IMR-90 (cell line): ENCODE measurements at regions not wholly inside any gene's neighbourhood (a gene's known extent, or its start where the extent isn't known, plus 50 kb on each side); places are given as distances from the start of the nearest gene placed in this dataset.

Experiments
- BHLHE40 ChIP-seq: fragments of 150-350 bp; IDR thresholded peaks from 2 replicates; pipeline ENCODE4 v1.6.1; 2016; ENCODE audit warnings: mild to moderate bottlenecking, low read depth, low read length
- CEBPB ChIP-seq: IDR thresholded peaks from 2 replicates; pipeline ENCODE4 v1.6.1; 2012; ENCODE audit warnings: low read depth, low read length, improper control_type of control experiment
- CHD1 ChIP-seq: IDR thresholded peaks from 2 replicates; pipeline ENCODE4 v1.6.1; 2012; ENCODE audit warnings: low read depth, low read length, improper control_type of control experiment
- MAFK ChIP-seq: IDR thresholded peaks from 2 replicates; pipeline ENCODE4 v1.6.1; 2012; ENCODE audit warnings: low read depth, low read length, improper control_type of control experiment
- MAZ ChIP-seq: IDR thresholded peaks from 2 replicates; pipeline ENCODE4 v1.6.1; 2012; ENCODE audit warnings: low read depth, mild to moderate bottlenecking, low read length, improper control_type of control experiment, moderate library complexity, borderline replicate concordance
- MXI1 ChIP-seq: IDR thresholded peaks from 2 replicates; pipeline ENCODE4 v1.6.1; 2012; ENCODE audit warnings: low read depth, mild to moderate bottlenecking, low read length, moderate library complexity, borderline replicate concordance
- POLR2A ChIP-seq: IDR thresholded peaks from 2 replicates; pipeline ENCODE4 v1.6.1; 2012; ENCODE audit warnings: mild to moderate bottlenecking, low read depth, low read length
- RAD21 ChIP-seq: IDR thresholded peaks from 2 replicates; pipeline ENCODE4 v1.6.1; 2012; ENCODE audit warnings: low read length, improper control_type of control experiment
- RCOR1 ChIP-seq: IDR thresholded peaks from 2 replicates; pipeline ENCODE4 v1.6.1; 2012; ENCODE audit warnings: mild to moderate bottlenecking, low read length, improper control_type of control experiment; ENCODE audit not compliant: insufficient replicate concordance
- RFX5 ChIP-seq: IDR thresholded peaks from 2 replicates; pipeline ENCODE4 v1.8.0; 2012; ENCODE audit warnings: low read depth, mild to moderate bottlenecking, low read length, moderate library complexity
- SMC3 ChIP-seq: fragments of 150-350 bp; IDR thresholded peaks from 2 replicates; pipeline ENCODE4 v1.6.1; 2016; ENCODE audit warnings: low read depth, mild to moderate bottlenecking, antibody characterized with exemption, low read length, moderate library complexity
- TF ChIP-seq, protein P1 (sequence below): conservative IDR thresholded peaks from 2 replicates; pipeline ENCODE4 v1.5.1; 2012; ENCODE audit warnings: mild to moderate bottlenecking, low read depth, low read length, improper control_type of control experiment
- TF ChIP-seq, protein P2 (sequence below): fragments of 150-350 bp; IDR thresholded peaks from 2 replicates; pipeline ENCODE4 v1.6.1; 2017; ENCODE audit warnings: mild to moderate bottlenecking, antibody characterized with exemption, low read length, low read depth
- TF ChIP-seq, protein P3 (sequence below): fragments of 150-350 bp; IDR thresholded peaks from 2 replicates; pipeline ENCODE4 v1.6.1; 2016; ENCODE audit warnings: low read depth, mild to moderate bottlenecking, low read length, moderate library complexity, borderline replicate concordance

DNA sequence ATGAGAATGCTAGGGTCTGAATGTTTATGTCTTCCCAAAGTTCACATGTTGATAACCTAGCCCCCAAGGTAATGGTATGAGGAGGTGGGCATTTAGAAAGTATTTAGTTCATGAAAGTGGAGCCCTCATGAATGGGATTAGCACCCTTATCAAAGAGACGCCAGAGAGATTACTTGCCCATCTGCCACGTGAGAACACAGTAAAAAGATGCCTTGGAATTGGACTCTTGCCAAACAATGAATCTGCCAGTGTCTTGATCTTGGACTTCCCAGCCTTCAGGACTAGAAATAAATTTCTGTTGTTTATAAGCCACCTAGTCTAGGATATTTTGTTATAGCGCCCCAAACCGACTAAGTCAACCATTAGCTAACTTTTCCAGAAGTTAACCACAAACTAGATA lies 92.0 kb upstream of the SLC38A4 start:
- TF ChIP-seq, protein P1, sequence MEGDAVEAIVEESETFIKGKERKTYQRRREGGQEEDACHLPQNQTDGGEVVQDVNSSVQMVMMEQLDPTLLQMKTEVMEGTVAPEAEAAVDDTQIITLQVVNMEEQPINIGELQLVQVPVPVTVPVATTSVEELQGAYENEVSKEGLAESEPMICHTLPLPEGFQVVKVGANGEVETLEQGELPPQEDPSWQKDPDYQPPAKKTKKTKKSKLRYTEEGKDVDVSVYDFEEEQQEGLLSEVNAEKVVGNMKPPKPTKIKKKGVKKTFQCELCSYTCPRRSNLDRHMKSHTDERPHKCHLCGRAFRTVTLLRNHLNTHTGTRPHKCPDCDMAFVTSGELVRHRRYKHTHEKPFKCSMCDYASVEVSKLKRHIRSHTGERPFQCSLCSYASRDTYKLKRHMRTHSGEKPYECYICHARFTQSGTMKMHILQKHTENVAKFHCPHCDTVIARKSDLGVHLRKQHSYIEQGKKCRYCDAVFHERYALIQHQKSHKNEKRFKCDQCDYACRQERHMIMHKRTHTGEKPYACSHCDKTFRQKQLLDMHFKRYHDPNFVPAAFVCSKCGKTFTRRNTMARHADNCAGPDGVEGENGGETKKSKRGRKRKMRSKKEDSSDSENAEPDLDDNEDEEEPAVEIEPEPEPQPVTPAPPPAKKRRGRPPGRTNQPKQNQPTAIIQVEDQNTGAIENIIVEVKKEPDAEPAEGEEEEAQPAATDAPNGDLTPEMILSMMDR = no peak
- TF ChIP-seq POLR2A (no peak), MXI1 (no peak), MAZ (no peak), CEBPB (no peak), RAD21 (no peak), MAFK (no peak), CHD1 (no peak), RCOR1 (no peak), RFX5 (no peak), BHLHE40 (no peak), SMC3 (no peak)
- TF ChIP-seq, protein P2, sequence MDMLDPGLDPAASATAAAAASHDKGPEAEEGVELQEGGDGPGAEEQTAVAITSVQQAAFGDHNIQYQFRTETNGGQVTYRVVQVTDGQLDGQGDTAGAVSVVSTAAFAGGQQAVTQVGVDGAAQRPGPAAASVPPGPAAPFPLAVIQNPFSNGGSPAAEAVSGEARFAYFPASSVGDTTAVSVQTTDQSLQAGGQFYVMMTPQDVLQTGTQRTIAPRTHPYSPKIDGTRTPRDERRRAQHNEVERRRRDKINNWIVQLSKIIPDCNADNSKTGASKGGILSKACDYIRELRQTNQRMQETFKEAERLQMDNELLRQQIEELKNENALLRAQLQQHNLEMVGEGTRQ = no peak
- TF ChIP-seq, protein P3, sequence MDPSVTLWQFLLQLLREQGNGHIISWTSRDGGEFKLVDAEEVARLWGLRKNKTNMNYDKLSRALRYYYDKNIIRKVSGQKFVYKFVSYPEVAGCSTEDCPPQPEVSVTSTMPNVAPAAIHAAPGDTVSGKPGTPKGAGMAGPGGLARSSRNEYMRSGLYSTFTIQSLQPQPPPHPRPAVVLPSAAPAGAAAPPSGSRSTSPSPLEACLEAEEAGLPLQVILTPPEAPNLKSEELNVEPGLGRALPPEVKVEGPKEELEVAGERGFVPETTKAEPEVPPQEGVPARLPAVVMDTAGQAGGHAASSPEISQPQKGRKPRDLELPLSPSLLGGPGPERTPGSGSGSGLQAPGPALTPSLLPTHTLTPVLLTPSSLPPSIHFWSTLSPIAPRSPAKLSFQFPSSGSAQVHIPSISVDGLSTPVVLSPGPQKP = no peak
